GM12873 (cell line): ENCODE measurements at regions not wholly inside any gene's neighbourhood (a gene's known extent, or its start where the extent isn't known, plus 50 kb on each side); places are given as distances from the start of the nearest gene placed in this dataset.

Experiments used
- CTCF ChIP-seq: IDR thresholded peaks from 2 replicates; pipeline ENCODE4 v1.5.1; 2012; ENCODE audit warnings: low read depth, mild to moderate bottlenecking, moderate library complexity, low read length, control low read depth; ENCODE audit not compliant: insufficient read depth; ENCODE audit errors: missing control alignments

GRCh38 chr9:2377117-2377516, 244.5 kb upstream of the VLDLR start:
- no peak for TF ChIP-seq CTCF

GRCh38 chr9:2377834-2378233, 243.8 kb upstream of the VLDLR start:
- no peak for TF ChIP-seq CTCF

- no peak for TF ChIP-seq CTCF
Observed at GRCh38 chr9:2378266-2378665, 243.3 kb upstream of the VLDLR start.

- no peak for TF ChIP-seq CTCF
Observed at GRCh38 chr9:2378816-2379215, 242.8 kb upstream of the VLDLR start.

- no peak for TF ChIP-seq CTCF
Observed at GRCh38 chr9:2384741-2385140, 236.8 kb upstream of the VLDLR start.

GRCh38 chr9:2385746-2386145, 235.8 kb upstream of the VLDLR start:
- no peak for TF ChIP-seq CTCF

GRCh38 chr9:2386566-2386965, 235.0 kb upstream of the VLDLR start:
- TF ChIP-seq CTCF: no peak
